Adrenal gland (tissue), 5 donors: ENCODE measurements at regions not wholly inside any gene's neighbourhood (a gene's known extent, or its start where the extent isn't known, plus 50 kb on each side); places are given as distances from the start of the nearest gene placed in this dataset.

Experiments
- CTCF ChIP-seq, 6 experiments: fragments of 450-650 bp in 4 of 6; fragments of 200-600 bp in 2 of 6; sonication (generic) in 1 of 6; IDR thresholded peaks; 1 replicate in 5 of 6; 2 replicates in 1 of 6; pipeline versions ENCODE4 v1.5.1 to v1.8.0; 2016 to 2021; ENCODE audit warnings: antibody characterized with exemption in 6 of 6, mild to moderate bottlenecking in 2 of 6, moderate library complexity in 1 of 6
- POLR2A ChIP-seq, 2 donors: fragments of 450-650 bp; IDR thresholded peaks; one replicate each; pipeline ENCODE4 v1.6.1; 2017; ENCODE audit warnings: antibody characterized with exemption in 2 of 2, mild to moderate bottlenecking in 2 of 2, moderate library complexity in 1 of 2
- donor health status: DM: no; HTN: no; CAD: no.

GRCh38 chr12:17666641-17667324 is 423.2 kb downstream of the RERGL start:
- TF ChIP-seq POLR2A (IDR thresholded peaks at IDR 0.05) (no peak), CTCF (IDR thresholded peaks at IDR 0.05) (no peak)
